Spleen (tissue), 11 donors: ENCODE measurements at regions not wholly inside any gene's neighbourhood (a gene's known extent, or its start where the extent isn't known, plus 50 kb on each side); places are given as distances from the start of the nearest gene placed in this dataset.

Experiments
- DNase-seq: peaks from one replicate; pipeline ENCODE4 v3.0.0-alpha.2; 2020
- H3K27ac ChIP-seq, 8 donors: fragments of 200-600 bp; sonication (generic) in 7 of 8; 1 replicate in 4 of 8; 2 replicates in 4 of 8; pipeline versions ENCODE4 v1.5.0 to v1.8.0; 2016 to 2021; ENCODE audit warnings: inconsistent platforms in 4 of 8, mild to moderate bottlenecking in 4 of 8, moderate library complexity in 1 of 8
- H3K27me3 ChIP-seq, 7 donors: fragments of 200-600 bp; sonication (generic) in 6 of 7; replicated peaks in 1 of 7; 1 replicate in 4 of 7; 2 replicates in 3 of 7; pipeline versions ENCODE4 v1.5.0 to v1.8.0; 2016 to 2021; ENCODE audit warnings: inconsistent platforms in 3 of 7, mild to moderate bottlenecking in 1 of 7
- H3K36me3 ChIP-seq, 6 donors: fragments of 200-600 bp; sonication (generic) in 5 of 6; 1 replicate in 4 of 6; 2 replicates in 2 of 6; pipeline versions ENCODE4 v1.5.0 to v1.8.0; 2016 to 2021; ENCODE audit warnings: inconsistent platforms in 2 of 6
- H3K4me1 ChIP-seq, 6 donors: fragments of 200-600 bp; sonication (generic) in 5 of 6; 1 replicate in 3 of 6; 2 replicates in 3 of 6; pipeline versions ENCODE4 v1.5.0 to v1.8.0; 2016 to 2021; ENCODE audit warnings: inconsistent platforms in 3 of 6
- H3K4me3 ChIP-seq, 8 donors: fragments of 200-600 bp; sonication (generic) in 7 of 8; 1 replicate in 4 of 8; 2 replicates in 4 of 8; pipeline versions ENCODE4 v1.5.0 to v1.8.0; 2016 to 2021; ENCODE audit warnings: inconsistent platforms in 4 of 8, mild to moderate bottlenecking in 4 of 8, moderate library complexity in 2 of 8
- H3K9me3 ChIP-seq, 8 donors: fragments of 200-600 bp; sonication (generic) in 7 of 8; 1 replicate in 4 of 8; 2 replicates in 4 of 8; pipeline versions ENCODE4 v1.5.0 to v1.8.0; 2016 to 2021; ENCODE audit warnings: inconsistent platforms in 4 of 8
- CTCF ChIP-seq, 11 experiments: fragments of 200-600 bp in 7 of 11; fragments of 450-650 bp in 4 of 11; sonication (generic) in 4 of 11; IDR thresholded peaks in 8 of 11; conservative IDR thresholded peaks in 3 of 11; 1 replicate in 7 of 11; 2 replicates in 4 of 11; pipeline versions ENCODE4 v1.4.0 to v1.8.0; 2016 to 2021; ENCODE audit warnings: antibody characterized with exemption in 11 of 11, inconsistent platforms in 4 of 11, mild to moderate bottlenecking in 1 of 11
- POLR2A ChIP-seq, 3 donors: fragments of 450-650 bp; IDR thresholded peaks; one replicate each; pipeline ENCODE4 v1.5.1; 2017; ENCODE audit warnings: antibody characterized with exemption in 3 of 3, mild to moderate bottlenecking in 1 of 3
- POLR2AphosphoS5 ChIP-seq, 3 donors: sonication (generic); formaldehyde crosslinking; IDR thresholded peaks; one replicate each; pipeline ENCODE4 v1.5.1; 2017; ENCODE audit warnings: antibody characterized with exemption in 3 of 3
- WGBS, 5 donors: extraction: QIAGEN DNeasy Blood & Tissue Kit in 3 of 5; methylation state at CpG; one replicate each; pipeline versions ENCODE4 v1.1.5 to v1.1.7; 2013 to 2018; 5-methylcytosine and 5-hydroxymethylcytosine counted together
- intact Hi-C: fragments of 100-400 bp; cut with DNase I; formaldehyde crosslinking; loops from one replicate; pipeline ENCODE4 v1.15.0; 2023; ENCODE audit warnings: low total_unique reads
- donor health status: healthy with polysubstance abuse.
- donor health status: DM: no; HTN: no; CAD: no; lungs with moderate emphysema.
- donor health status: DM: no; HTN: no; CAD: no.
- donor health status: Bipolar disorder and iron deficiency.
- donor health status: healthy.
- donor health status: DM: no; HTN: no; CAD: no.
- donor health status: DM: yes; HTN: yes; CAD: no.

GRCh38 chr3:24740326-24740725 lies 245.7 kb upstream of the THRB start:
- no peaks in the 10 kb centered on the region for H3K27me3 ChIP-seq
- no peak for DNase-seq
- intact Hi-C loops = no loop called here
- no peak overlapping the region for H3K27ac ChIP-seq
- H3K4me1 ChIP-seq = no peaks in the 10 kb centered on the region
- no peak for TF ChIP-seq CTCF (IDR thresholded peaks at IDR 0.05 in 8 of 11, conservative IDR thresholded peaks at IDR 0.05 in 3 of 11)
- TF ChIP-seq POLR2A (IDR thresholded peaks at IDR 0.05) = no peak
- no peak for TF ChIP-seq POLR2AphosphoS5 (IDR thresholded peaks at IDR 0.05)
- H3K9me3 ChIP-seq = no peaks in the 10 kb centered on the region
- WGBS, 5 donors = 79 to 87% (median 83%) methylated on average over 3 of the region's 3 CpGs
- H3K36me3 ChIP-seq = no peaks in the 10 kb centered on the region
- no peak overlapping the region for H3K4me3 ChIP-seq

GRCh38 chr3:24741506-24741905 lies 246.9 kb upstream of the THRB start:
- H3K36me3 ChIP-seq = no peaks in the 10 kb centered on the region
- TF ChIP-seq POLR2AphosphoS5 (IDR thresholded peaks at IDR 0.05) (no peak), CTCF (IDR thresholded peaks at IDR 0.05 in 8 of 11, conservative IDR thresholded peaks at IDR 0.05 in 3 of 11) (no peak), POLR2A (IDR thresholded peaks at IDR 0.05) (no peak)
- intact Hi-C loops = no loop called here
- WGBS, 5 donors = 80 to 100% (median 93%) methylated on average over 2 of the region's 2 CpGs
- no peak for DNase-seq
- H3K9me3 ChIP-seq = no peaks in the 10 kb centered on the region
- no peak overlapping the region for H3K4me3 ChIP-seq
- H3K27ac ChIP-seq = no peak overlapping the region
- no peaks in the 10 kb centered on the region for H3K27me3 ChIP-seq
- H3K4me1 ChIP-seq = no peaks in the 10 kb centered on the region

GRCh38 chr3:24748520-24748919 lies 253.9 kb upstream of the THRB start:
- WGBS, 5 donors = 91 to 97% (median 93%) methylated on average over 4 of the region's 4 CpGs
- Histone ChIP-seq H3K4me3 (no peak overlapping the region), H3K9me3 (no peaks in the 10 kb centered on the region), H3K36me3 (no peaks in the 10 kb centered on the region), H3K27ac (no peak overlapping the region), H3K4me1 (no peaks in the 10 kb centered on the region), H3K27me3 (no peaks in the 10 kb centered on the region)
- no peak for DNase-seq
- intact Hi-C loops = no loop called here
- TF ChIP-seq POLR2AphosphoS5 (IDR thresholded peaks at IDR 0.05) (no peak), POLR2A (IDR thresholded peaks at IDR 0.05) (no peak), CTCF (IDR thresholded peaks at IDR 0.05 in 8 of 11, conservative IDR thresholded peaks at IDR 0.05 in 3 of 11) (no peak)

- H3K9me3 ChIP-seq = no peaks in the 10 kb centered on the region
- no peaks in the 10 kb centered on the region for H3K36me3 ChIP-seq
- H3K4me3 ChIP-seq = no peak overlapping the region
- TF ChIP-seq POLR2A (IDR thresholded peaks at IDR 0.05) (no peak), POLR2AphosphoS5 (IDR thresholded peaks at IDR 0.05) (no peak), CTCF (IDR thresholded peaks at IDR 0.05 in 8 of 11, conservative IDR thresholded peaks at IDR 0.05 in 3 of 11) (no peak)
- intact Hi-C loops = no loop called here
- H3K27me3 ChIP-seq = no peaks in the 10 kb centered on the region
- H3K27ac ChIP-seq = no peak overlapping the region
- WGBS, 5 donors = 80 to 95% (median 92%) methylated on average over 1 of the region's 1 CpG
- no peak for DNase-seq
- no peaks in the 10 kb centered on the region for H3K4me1 ChIP-seq
Measured at GRCh38 chr3:24751020-24751419, 256.4 kb upstream of the THRB start.
